ENCODE measurements at regions not wholly inside any gene's neighbourhood (a gene's known extent, or its start where the extent isn't known, plus 50 kb on each side); places are given as distances from the start of the nearest gene placed in this dataset.

DNA sequence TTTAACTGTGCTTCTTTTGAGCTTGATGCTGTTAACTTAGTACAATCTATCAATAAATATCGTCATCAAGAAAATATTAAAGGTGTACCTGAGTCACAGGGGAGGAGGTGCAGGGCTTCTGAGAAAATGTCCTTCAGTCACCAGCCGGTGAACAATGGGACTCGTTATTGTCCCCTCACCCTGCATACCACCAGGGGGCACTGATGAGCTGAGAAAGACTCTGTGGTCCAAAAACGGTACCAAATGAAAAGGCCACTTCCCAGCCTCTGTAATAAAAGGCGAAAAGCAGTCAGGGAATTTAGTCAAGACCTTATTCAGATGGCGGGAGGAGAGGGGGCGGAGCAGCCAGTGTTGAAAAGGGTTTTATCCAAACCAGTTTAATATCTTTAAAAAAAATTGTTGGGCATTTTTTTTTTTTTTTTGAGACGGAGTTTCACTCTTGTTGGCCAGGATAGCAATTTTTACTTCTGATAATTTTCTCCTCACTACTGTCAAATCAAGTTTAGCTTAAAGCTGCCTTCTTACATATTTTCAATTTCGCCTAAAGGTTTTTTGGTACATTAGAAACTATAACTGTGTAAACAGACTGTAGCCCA is 271.9 kb upstream of the ADAMTS16 start:
- peak; percentile 59 for DNase-seq

- no peak for DNase-seq
Measured at GRCh38 chr5:4873652-4874051, 266.5 kb upstream of the ADAMTS16 start.

DNA sequence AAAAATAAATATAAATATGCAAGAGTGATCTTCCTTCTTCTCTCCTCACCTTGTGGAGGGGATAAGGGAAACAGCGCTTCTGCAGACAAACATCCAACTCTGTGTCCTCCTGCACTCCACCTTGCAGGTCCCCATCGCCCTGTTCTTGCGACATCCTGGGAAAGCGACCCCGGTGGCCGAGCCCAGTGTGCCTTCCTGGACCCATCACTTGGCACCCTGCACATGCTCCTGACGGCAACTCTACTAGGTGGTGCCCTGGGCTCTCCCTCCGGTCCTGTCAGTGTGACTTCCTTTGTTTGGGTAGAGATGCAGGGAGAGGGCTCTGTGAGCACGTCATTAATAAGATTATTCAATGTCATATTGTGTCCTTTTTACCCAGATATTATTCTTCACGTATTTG is 266.0 kb upstream of the ADAMTS16 start:
- DNase-seq = no peak

DNA sequence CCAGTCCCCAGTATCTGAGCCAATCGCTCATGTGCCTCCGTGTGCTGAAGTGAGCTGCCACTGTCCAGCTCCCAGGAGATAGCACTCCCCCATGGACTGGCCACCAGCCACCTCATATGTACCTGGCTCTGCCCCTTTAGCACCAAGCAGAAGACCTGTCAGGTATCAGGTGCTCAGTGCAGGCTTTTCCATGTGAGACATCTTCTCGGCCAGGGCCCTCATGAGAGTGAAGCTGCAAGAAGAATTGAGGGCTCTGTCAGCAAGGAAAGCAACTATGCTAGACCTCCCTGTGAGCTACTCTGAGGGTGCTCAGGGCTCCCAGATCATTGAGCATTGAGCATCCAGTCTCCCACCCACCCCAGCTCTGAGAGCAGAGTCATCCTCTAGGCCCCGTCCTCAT is 264.2 kb upstream of the ADAMTS16 start:
- DNase-seq = no peak

DNA sequence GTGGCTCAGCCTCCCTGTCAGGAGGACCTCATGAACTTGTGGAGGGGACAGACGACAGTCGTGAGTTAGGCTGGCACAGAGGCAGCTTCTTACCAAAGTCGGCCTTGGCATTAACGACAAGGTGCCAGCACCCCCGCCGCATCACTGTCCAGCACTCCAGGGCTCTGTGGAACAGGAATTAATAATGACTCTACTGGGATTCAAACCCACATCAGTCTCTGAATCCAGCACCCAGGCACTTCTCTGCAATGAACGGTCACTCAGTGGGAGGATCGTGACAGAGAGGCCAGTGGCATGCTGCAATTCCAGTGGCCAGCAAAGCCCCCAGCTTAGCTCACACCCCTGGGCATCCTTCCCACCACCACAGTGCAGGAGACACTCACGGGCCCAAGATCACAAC is 263.3 kb upstream of the ADAMTS16 start:
- no peak for DNase-seq

- DNase-seq = no peak
Measured at GRCh38 chr5:4877579-4877978, 262.6 kb upstream of the ADAMTS16 start.

DNA sequence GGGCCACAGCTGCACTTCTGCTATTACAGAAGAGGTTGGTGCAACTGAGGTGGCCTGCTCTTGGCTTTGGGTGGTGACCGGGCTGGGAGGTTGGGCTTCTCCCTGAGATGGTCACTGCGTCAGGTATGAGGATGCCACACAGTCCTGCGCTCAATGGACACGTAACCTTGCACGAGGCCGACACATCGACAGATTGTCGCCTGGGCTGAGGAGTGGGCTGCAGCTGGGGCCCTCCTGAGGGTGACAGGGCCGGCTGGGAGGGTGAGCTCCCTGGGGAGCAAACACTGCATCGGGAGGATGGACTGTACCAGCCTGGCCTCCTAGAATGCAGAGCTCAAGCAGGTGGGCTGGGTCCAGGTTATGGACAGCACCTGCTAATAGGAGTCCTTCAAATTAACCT is 261.1 kb upstream of the ADAMTS16 start:
- no peak for DNase-seq

GRCh38 chr5:4879693-4880303 is 260.3 kb upstream of the ADAMTS16 start:
- DNase-seq = peak; percentile 57

DNA sequence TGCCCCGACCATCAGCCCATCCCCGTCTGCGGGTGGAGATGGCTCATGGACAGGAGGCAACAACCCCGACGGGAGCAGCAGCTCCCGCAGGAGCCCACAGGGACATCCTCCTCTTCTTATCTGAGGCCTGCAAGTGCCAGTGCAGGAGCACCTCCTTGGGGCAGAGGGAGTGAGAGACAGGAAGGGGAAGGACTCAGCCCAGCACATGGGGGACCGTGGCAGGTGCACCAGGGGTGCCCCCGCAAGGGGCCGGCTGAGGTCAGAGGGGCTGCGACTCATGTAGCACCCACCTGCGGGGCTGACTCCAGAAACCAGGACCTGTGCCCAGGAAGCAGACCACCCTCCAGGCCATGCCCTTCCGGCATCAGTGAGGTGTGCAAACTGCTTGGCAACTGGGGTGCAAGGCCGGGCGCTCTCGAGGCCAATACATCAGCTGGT is 259.8 kb upstream of the ADAMTS16 start:
- DNase-seq = no peak

DNA sequence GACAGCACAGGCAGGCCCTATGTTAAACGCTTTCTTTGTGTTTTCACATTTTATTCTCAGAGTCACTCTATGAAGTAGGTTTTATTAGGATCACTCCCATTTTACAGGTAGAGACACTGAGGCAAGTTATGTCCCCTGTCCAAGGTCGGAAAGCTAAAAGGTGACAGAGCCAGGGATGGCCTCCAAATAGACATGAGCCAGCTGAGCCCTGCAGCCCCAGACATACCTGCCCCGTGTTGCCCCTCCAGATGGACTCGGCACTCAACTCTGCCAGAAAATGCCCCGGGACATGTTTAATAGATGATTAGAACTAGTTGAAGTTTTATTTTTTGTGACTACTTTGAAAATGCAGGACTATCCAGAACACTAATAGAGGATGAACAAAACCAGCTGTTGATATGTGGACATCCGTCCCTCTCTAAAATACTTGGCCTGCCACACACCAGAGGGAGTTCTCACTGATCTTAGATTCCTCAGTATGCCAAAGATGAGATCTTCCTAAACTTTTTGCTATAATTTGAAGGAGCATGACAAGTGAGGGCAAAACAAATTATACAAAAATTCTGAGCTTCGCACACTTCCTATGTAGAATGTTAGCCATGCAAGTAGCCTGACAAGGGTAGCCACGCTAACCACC is 258.6 kb upstream of the ADAMTS16 start:
- no peak for DNase-seq

GRCh38 chr5:4882186-4882585 is 257.9 kb upstream of the ADAMTS16 start:
- DNase-seq = no peak

DNA sequence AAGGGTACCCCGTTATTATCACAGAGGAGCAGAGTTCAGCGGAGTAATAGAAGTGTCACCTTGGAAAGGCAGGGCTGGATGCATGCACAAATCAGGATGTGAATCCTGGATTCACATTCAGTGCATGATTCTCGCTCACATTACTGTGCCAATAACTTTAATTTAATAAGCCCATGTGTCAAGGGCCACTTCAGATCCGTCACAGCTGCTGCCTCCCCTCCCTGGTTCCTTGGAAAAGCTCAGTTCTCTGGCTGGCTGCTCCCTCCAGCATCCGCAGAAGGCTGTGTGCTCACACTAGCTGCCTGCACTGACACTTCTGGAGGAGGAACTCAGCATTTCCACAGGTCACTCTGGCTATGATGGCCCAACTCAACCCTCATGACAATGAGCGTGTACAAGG is 256.8 kb upstream of the ADAMTS16 start:
- DNase-seq = no peak

GRCh38 chr5:4893063-4893744 is 246.9 kb upstream of the ADAMTS16 start:
- DNase-seq = no peak

GRCh38 chr5:4896328-4896727 is 243.8 kb upstream of the ADAMTS16 start:
- DNase-seq = no peak

DNA sequence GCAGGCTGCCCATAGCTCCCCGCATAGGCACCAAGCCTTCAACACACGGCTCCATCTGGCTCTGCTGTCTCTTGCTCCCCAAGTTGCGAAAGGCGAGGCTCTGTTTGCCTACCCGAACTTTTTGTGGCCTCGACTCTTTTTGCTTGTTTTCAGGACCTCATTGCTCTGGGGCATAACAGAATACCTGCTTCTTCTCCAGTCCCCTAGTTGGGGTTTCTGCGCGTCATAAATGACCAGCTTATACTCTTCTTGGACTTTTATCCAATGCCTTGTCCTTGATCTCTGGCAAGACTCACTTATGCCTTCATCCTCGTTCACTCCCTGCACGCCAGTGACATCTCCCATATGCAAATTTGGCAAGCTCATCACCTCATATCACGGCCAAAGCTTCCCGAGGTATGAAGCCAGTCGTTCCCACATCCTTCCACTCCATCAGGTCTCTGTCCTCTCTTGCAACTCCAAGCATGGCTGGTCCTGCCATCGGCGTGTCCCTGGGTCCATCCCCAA is 238.8 kb upstream of the ADAMTS16 start:
- no peak for DNase-seq

GRCh38 chr5:4901924-4902323 is 238.2 kb upstream of the ADAMTS16 start:
- no peak for DNase-seq

GRCh38 chr5:4905674-4906520 is 234.2 kb upstream of the ADAMTS16 start:
- DNase-seq = no peak

- DNase-seq = no peak
Measured at GRCh38 chr5:4906786-4907185, 233.3 kb upstream of the ADAMTS16 start.

- DNase-seq = no peak
Measured at GRCh38 chr5:4907571-4907970, 232.6 kb upstream of the ADAMTS16 start.

DNA sequence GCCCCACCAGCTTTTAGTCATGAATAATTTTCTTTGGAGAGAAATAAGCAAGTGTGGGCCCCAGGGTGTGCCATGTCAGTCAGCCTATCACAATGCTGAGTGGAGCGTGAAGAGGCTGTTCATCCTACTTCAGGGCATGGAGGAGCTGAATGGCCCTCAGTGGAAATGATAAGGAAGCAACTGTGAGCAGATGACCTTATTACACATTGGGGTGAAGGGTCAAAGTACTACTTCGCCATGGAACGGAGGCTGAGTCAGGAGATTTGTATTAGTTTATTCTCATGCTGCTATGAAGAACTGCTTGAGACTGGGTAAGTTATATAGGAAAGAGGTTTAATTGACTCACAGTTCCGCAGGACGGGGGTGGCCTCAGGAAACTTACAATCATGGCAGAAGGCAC is 231.0 kb upstream of the ADAMTS16 start:
- DNase-seq = no peak

- DNase-seq = no peak
Measured at GRCh38 chr5:4911646-4912403, 228.3 kb upstream of the ADAMTS16 start.

DNA sequence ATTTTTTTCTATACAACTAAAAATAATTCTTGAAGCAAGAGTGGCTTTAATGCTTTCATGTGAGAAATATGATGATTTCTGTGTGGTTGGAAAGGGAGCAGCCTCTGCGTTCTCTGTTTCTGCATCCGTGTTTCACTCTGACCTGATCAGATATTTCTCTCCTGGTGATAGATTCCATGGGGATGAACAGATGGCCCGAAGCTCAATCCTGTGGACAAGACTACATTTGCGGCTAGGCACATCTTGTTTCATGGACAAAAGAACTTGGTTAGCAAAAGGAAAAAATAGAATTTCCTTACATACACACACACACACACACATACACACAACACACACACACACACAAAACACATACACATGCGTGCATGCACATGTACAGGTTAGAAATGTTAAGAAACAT is 218.2 kb upstream of the ADAMTS16 start:
- DNase-seq = no peak
